Lung (tissue), 11 donors: ENCODE measurements at regions not wholly inside any gene's neighbourhood (a gene's known extent, or its start where the extent isn't known, plus 50 kb on each side); places are given as distances from the start of the nearest gene placed in this dataset.

ENCODE experiments used
- ATAC-seq: fragments of 200-7000 bp; cut with Tn5 transposase; one replicate; pipeline ENCODE4 v1.9.1; 2020; ENCODE audit warnings: moderate number of reproducible peaks; ENCODE audit not compliant: insufficient read depth, low FRiP score
- DNase-seq, 3 donors: peaks; one replicate each; pipeline ENCODE4 v3.0.0-alpha.2; 2013 to 2017
- H3K27ac ChIP-seq, 2 donors: one replicate each; pipeline ENCODE4 v1.5.1; 2013; ENCODE audit warnings: mild to moderate bottlenecking in 2 of 2, moderate library complexity in 2 of 2, control low read depth in 1 of 2, inconsistent platforms in 1 of 2, low read depth in 1 of 2, low read length in 1 of 2
- H3K27me3 ChIP-seq, 3 donors: one replicate each; pipeline ENCODE4 v1.5.1; 2013; ENCODE audit warnings: low read length in 2 of 3; ENCODE audit not compliant: control insufficient read depth in 3 of 3, insufficient read depth in 3 of 3
- H3K36me3 ChIP-seq, 4 donors: one replicate each; pipeline ENCODE4 v1.5.1; 2013; ENCODE audit warnings: low read length in 4 of 4, mild to moderate bottlenecking in 1 of 4, moderate library complexity in 1 of 4; ENCODE audit not compliant: control insufficient read depth in 4 of 4, insufficient read depth in 4 of 4
- H3K4me1 ChIP-seq, 5 donors: one replicate each; pipeline ENCODE4 v1.5.1; 2013; ENCODE audit warnings: low read length in 5 of 5, mild to moderate bottlenecking in 2 of 5, moderate library complexity in 1 of 5; ENCODE audit not compliant: control insufficient read depth in 5 of 5, insufficient read depth in 5 of 5
- H3K4me3 ChIP-seq: one replicate; pipeline ENCODE4 v1.5.1; 2013; ENCODE audit warnings: mild to moderate bottlenecking, control low read depth, moderate library complexity
- H3K9ac ChIP-seq, 2 donors: one replicate each; pipeline ENCODE4 v1.5.1; 2013; ENCODE audit warnings: low read length in 2 of 2, control low read depth in 1 of 2; ENCODE audit not compliant: insufficient read depth in 1 of 2
- H3K9me3 ChIP-seq, 4 donors: one replicate each; pipeline ENCODE4 v1.5.1; 2013; ENCODE audit warnings: low read length in 3 of 4, mild to moderate bottlenecking in 1 of 4, moderate library complexity in 1 of 4; ENCODE audit not compliant: control insufficient read depth in 4 of 4, insufficient read depth in 3 of 4
- CTCF ChIP-seq: IDR thresholded peaks from 2 replicates; pipeline ENCODE4 v1.5.1; 2012; ENCODE audit warnings: mild to moderate bottlenecking; ENCODE audit errors: control extremely low read depth, extremely low read depth
- WGBS, 2 donors: extraction: QIAGEN DNeasy Blood & Tissue Kit; methylation state at CpG; one replicate each; pipeline ENCODE4 v1.1.7; 2013; 5-methylcytosine and 5-hydroxymethylcytosine counted together
- donor health status: control.
- donor health status: control.
- donor health status: Bipolar disorder and iron deficiency.
- donor health status: healthy.
- donor health status: DM: yes; HTN: yes; CAD: no.

GRCh38 chr4:111281219-111281618 is 658.3 kb upstream of the PITX2 start:
- no peaks in the 10 kb centered on the region for H3K9me3 ChIP-seq
- no peak overlapping the region for H3K9ac ChIP-seq
- 87% methylated on average over 5 of the region's 5 CpGs for WGBS, 2 donors
- ATAC-seq (no peak), DNase-seq (no peak)
- TF ChIP-seq CTCF = no peak
- no peaks in the 10 kb centered on the region for H3K36me3 ChIP-seq
- no peaks in the 10 kb centered on the region for H3K27me3 ChIP-seq
- H3K4me3 ChIP-seq = no peak overlapping the region
- H3K4me1 ChIP-seq = no peaks in the 10 kb centered on the region
- H3K27ac ChIP-seq = no peak overlapping the region

- DNase-seq (no peak), ATAC-seq (no peak)
- H3K4me3 ChIP-seq = no peak overlapping the region
- H3K27me3 ChIP-seq = no peaks in the 10 kb centered on the region
- H3K27ac ChIP-seq = no peak overlapping the region
- H3K9ac ChIP-seq = no peak overlapping the region
- H3K9me3 ChIP-seq = no peaks in the 10 kb centered on the region
- no peaks in the 10 kb centered on the region for H3K36me3 ChIP-seq
- TF ChIP-seq CTCF = no peak
- 75 to 76% methylated on average over 1 of the region's 1 CpG for WGBS, 2 donors
- no peaks in the 10 kb centered on the region for H3K4me1 ChIP-seq
Measured at GRCh38 chr4:111282035-111282434, 659.2 kb upstream of the PITX2 start.

DNA sequence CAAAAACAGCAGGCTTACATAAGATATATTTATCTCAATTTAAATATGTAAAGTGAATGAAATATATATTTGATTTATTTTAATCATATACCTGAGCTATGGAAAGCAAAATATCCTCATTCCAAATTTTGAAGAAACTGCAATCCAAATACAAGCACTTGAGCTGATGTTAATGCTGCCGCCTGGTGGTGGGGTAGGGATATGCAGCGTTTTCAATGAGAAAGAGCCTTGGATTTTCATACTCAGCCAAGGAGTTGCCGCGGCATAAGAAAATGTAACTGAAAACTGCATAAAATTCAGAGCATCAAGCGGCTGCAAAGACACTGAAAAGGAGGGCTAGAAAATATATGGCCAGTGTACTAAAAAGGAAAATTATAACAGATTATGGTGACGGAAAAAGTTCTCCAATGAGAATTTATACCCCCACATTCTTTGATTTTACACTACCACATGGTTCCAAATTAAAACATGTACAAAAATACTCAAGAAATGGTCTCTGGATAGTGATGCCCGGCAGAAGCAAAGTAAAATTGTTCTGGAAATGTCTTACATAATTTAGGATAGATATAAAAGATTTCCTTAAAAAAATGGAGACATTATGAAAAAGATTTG is 660.3 kb upstream of the PITX2 start:
- WGBS, 2 donors = 19 to 21% methylated on average over 7 of the region's 7 CpGs
- Histone ChIP-seq H3K9ac (no peak overlapping the region), H3K9me3 (no peaks in the 10 kb centered on the region), H3K27me3 (no peaks in the 10 kb centered on the region), H3K36me3 (no peaks in the 10 kb centered on the region), H3K27ac (no peak overlapping the region), H3K4me1 (no peaks in the 10 kb centered on the region), H3K4me3 (no peak overlapping the region)
- DNase-seq (peak; percentile 36 to 51 (median 40)), ATAC-seq (no peak)
- TF ChIP-seq CTCF = peak; percentile 7

GRCh38 chr4:111296466-111296865 is 673.6 kb upstream of the PITX2 start:
- WGBS, 2 donors = 90 to 96% methylated on average over 1 of the region's 1 CpG
- no peak overlapping the region for H3K4me3 ChIP-seq
- H3K9me3 ChIP-seq = no peaks in the 10 kb centered on the region
- H3K4me1 ChIP-seq = no peaks in the 10 kb centered on the region
- H3K9ac ChIP-seq = no peak overlapping the region
- ATAC-seq = no peak
- no peaks in the 10 kb centered on the region for H3K36me3 ChIP-seq
- H3K27ac ChIP-seq = no peak overlapping the region
- no peak for TF ChIP-seq CTCF
- DNase-seq = no peak
- H3K27me3 ChIP-seq = no peaks in the 10 kb centered on the region
